CD4-positive, alpha-beta T cell treated with Interleukin-21 for 1 hour (primary cell): ENCODE measurements at regions not wholly inside any gene's neighbourhood (a gene's known extent, or its start where the extent isn't known, plus 50 kb on each side); places are given as distances from the start of the nearest gene placed in this dataset.
"Not testable (repeated sequence)": the region's sequence is repeated elsewhere in the genome, so short reads cannot be mapped to it uniquely, and the experiment has no call there.

Experiments used
- DNase-seq: peaks from one replicate; pipeline ENCODE4 v3.0.0-alpha.2; 2020

GRCh38 chr7:68688416-68689086 is 909.7 kb upstream of the AUTS2 start:
- no peak for DNase-seq

GRCh38 chr7:68689087-68689433 is 909.2 kb upstream of the AUTS2 start:
- DNase-seq, result no peak

DNA sequence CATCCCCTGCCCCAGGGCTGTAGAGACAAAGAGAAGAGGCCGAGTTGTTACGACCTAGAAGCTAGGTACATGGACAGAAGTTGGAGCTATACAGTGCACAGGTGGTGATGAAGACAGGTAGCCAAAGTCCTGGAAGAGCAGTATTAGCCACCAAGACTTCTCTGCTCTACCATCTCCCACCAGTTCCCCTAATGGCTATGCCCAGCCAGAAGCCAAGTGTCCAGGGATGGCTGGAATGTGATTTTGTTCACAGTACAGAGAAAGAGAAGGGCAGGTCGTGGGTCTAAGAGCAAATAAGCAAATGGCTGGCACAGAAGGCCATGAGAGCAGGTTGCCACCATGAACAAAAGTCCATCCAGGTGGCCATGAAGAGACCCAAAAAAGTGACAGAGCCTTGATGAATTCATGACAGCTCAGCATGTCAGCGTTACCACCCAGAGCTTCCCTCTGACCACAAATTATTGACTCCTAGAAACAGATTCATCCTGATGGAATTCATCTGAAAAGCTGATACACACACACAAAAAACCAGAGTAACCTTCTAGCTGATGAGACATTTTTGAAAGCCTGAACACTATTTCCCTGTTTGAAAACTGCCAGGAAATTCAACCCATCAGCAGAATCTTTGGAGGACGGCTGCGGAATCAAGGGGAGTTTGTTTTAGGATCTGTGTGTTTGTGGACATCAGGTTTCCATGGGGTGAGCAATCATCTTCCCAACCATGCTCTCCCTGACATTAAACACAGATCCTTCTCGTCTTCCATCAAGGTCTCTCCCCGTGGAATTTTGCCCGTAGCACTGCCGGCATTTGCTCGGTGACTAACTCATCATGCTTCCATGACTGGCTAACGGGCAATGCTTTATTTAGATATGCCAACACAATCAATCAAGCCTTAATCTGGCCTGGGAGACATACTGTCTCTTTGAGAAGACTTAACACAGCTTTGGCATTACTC is 906.7 kb upstream of the AUTS2 start:
- DNase-seq, result no peak

DNA sequence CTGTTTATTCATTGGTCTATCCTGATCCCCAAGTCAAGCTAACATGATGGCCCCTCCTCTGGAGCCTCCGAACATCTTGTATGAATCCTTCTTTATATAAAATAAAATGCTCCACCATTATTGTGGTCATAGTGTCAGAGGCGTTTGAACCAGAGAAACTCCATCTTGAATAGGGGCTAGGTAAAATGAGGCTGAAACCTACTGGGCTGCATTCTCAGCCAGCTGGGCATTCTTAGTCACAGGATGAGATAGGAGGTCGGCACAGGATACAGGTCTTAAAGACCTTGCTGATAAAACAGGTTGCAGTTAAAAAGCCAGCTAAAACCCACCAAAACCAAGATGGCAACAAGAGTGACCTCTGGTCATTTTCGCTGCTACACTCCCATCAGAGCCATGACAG is 905.8 kb upstream of the AUTS2 start:
- DNase-seq, result no peak

GRCh38 chr7:68694656-68695055 is 903.6 kb upstream of the AUTS2 start:
- no peak for DNase-seq

DNA sequence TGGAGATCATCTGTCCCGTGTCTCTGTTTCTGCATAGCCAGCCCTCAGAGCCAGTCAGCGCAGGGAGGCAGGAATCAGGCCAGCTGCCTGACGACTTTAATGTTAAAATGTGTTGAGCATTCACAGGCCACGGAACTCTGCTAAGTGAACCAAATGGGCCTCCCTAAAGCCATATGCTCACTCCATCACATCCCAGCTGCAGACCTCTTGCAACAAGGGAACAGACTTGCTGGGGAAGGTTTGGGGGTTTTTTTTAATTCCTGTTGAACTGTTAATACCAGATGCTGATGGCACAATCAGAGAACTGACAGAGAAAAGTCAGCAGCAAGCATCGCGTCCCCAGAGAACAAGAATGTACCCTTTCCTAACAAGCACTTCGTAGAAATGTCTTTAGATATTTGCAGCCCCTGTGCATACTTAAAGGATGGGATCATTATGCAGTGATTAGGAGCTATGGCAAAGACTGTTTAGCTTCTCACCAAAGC is 900.4 kb upstream of the AUTS2 start:
- no peak for DNase-seq

- no peak for DNase-seq
Measured at GRCh38 chr7:68699090-68699711, 899.1 kb upstream of the AUTS2 start.

DNA sequence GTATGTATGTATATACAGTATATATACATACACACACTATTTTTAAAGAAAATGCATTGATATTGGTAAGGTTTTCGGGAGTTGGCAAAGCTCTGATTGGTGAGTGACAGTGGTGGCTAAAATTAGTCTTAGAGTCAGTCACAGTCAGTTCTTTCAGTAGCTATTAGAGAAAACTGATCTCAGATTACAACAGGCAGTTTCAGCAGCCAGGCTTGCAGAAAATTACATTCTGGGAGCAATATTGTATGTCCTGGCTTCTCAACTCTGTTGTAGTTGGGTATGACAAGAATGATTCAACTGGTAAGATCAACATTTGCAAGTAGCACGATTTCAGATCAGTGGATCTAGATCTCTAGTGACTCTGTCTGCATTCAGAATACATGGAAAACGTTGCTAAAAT is 897.9 kb upstream of the AUTS2 start:
- DNase-seq, result no peak

DNA sequence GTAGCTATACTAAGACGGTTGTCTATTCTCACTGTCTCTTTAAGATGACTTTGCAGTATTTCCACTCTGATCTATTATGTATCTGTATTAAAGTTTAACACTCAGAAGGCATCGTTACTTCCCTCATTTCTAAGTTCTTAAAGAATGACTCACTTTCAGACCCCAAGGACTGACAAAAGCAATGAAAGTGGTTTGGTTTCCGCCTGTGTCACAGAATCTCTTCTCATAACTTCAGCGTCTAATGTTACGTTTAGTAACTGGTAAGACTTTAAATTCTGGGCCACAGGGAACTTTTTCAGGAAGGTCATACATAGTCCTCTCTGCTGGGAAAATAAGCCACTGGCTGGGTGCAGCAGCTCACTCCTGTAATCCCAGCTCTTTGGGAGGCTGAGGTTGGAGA is 892.0 kb upstream of the AUTS2 start:
- DNase-seq, result no peak

GRCh38 chr7:68707159-68707558 is 891.1 kb upstream of the AUTS2 start:
- no peak for DNase-seq

- no peak for DNase-seq
Measured at GRCh38 chr7:68707958-68708357, 890.3 kb upstream of the AUTS2 start.

- DNase-seq, result no peak
Measured at GRCh38 chr7:68712956-68713495, 885.2 kb upstream of the AUTS2 start.

- DNase-seq, result not testable (repeated sequence)
Measured at GRCh38 chr7:68714135-68714534, 884.1 kb upstream of the AUTS2 start.

DNA sequence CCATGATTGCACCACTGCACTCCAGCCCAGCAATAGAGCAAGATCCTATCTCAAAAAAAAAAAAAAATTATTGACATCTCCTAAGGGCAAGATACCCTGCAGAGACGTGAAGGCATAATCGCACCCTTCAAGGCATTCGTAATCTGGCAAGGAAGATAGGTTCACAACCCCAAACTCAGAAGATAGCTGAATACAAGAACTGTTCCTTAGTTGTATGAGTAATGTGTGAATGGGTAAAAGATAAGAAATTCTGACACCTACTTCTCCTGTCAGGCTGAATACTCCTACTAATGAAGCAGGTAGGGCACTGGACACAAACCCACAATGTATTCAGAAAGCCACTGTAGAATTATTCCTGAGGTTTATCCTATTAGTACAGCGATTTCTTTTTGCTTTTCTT is 882.4 kb upstream of the AUTS2 start:
- DNase-seq, result no peak

- DNase-seq, result no peak
Measured at GRCh38 chr7:68717176-68717575, 881.1 kb upstream of the AUTS2 start.

DNA sequence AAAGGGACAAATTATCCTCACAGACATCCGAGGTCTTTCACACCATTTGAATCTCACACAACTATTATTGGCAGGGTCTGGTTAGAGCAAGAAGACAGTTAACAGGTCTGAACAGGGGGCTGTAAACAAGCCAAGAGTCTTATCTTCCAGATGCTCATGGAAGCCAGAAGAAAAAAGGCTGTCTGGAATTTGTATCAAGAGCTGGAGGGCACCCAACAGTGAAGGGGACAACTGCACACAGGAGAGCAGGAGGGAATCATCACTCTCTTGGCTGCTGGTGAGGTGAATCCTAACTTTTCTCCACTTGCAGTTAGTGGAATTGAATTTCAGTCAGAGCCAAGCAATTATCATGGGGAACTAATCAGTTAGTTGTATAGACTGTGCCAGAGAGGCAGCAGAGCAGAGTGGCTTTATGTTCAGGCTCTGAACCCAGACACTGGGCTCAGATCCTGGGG is 880.2 kb upstream of the AUTS2 start:
- no peak for DNase-seq

DNA sequence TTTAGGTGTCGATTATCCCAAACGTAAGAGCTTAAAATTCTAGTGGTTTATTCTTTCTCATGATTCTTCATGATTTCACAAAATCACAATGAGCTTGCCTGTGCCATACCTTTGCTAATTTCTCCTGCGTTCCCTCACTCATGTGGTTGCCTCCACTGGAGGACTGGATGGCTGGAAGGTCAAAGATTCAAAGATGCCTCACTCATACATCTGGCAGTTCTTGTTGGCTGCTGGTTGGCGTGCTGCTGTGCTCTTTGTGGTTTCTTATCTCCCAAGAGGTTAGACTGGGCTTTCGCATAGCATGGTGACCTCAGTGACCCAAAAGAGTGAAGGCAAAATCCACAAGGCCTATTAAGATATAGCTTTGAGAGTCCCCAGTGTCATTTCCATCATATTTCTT is 877.6 kb upstream of the AUTS2 start:
- no peak for DNase-seq

- DNase-seq, result no peak
Measured at GRCh38 chr7:68722044-68722443, 876.2 kb upstream of the AUTS2 start.

DNA sequence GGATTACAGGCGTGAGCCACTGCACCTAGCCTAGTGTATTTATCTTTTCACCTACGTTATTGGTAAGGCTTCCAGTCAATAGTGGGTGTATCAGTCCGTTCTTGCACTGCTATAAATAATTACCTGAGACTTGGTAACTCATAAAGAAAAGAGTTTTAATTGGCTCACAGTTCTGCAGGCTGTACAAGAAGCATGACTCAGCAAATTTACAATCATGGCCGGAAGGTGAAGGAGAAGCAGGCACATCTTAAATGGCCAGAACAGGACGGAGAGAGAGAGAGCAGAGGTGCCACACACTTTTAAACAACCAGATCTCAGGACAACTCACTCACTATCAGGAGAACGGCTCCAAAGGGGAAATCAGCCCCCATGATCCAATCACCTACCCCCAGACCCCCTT is 873.3 kb upstream of the AUTS2 start:
- no peak for DNase-seq

DNA sequence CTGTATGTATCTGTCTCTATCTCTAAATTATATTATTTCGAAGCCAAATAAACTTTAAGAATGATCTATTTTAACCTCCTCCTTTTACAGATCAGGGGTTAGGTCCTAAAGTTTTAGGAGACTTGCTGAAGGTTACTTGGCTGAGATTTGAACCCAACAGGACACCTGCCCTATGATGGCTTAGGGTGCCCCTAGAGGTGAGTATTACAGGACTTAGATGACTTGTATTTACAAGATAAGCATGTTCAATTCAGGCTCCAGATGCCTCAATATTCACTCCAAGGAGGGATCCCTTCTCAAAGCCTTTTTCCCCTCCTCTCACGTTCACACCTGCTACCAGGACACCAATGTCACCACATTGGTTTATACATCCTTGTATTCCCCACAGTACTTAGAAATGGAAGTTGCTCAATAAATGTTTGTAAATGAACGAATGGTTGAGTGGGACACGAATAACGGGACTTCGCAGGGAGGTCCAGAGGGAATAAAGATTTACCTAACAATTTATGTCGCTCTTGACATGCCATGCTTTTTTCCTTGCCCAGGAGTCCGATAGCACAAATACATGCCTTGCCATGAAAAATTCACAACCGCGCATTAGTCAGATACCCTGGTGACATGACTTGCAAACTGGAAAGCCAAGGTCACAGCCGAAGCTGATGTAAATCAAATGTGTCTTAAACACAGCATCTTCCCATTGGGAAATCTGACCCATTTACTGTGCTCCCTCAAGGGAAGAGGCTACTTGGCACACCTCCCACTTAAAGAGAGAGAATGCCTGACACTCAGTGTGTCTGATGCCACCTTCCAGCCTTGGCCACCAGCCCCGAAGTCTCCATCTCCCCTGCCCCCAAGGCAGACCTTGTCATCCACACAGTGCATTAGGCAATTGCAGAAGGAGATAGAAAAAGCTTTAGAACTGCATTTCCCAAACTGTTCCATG is 872.2 kb upstream of the AUTS2 start:
- no peak for DNase-seq

- DNase-seq, result not testable (repeated sequence)
Measured at GRCh38 chr7:68728720-68729119, 869.6 kb upstream of the AUTS2 start.

GRCh38 chr7:68729371-68729770 is 868.9 kb upstream of the AUTS2 start:
- DNase-seq, result no peak
